HL-60/S4 treated with retinoic acid at 250 ng/mL for 4 days and 3 days (cell line): ENCODE measurements at regions not wholly inside any gene's neighbourhood (a gene's known extent, or its start where the extent isn't known, plus 50 kb on each side); places are given as distances from the start of the nearest gene placed in this dataset.

Experiments
- in situ Hi-C: fragments of 300-500 bp; cut with MboI; formaldehyde crosslinking; loops from 2 replicates; pipeline ENCODE4 v1.7.0; 2022; ENCODE audit warnings: low sequenced_read_pairs

DNA sequence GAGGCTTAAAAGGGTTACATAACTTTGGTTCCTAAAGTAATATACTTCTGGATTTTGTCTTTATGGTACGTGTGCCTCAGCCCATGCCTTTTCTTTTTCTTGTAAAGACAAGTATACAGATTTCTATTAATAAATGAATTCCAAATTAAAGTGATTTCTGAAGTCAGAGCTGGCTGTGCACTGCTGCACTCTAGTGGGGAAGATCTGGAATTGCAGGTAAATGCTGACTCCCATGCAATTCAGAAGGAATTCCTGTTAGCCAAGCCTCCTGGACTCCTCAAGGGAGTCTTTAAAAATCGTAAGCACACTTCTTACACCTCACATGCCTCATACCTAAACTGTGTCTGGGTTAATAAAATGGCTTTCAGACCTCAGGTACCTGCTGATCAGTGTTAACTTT lies 118.4 kb upstream of the SLC7A1 start:
- in situ Hi-C loops = loop anchor here (25.0 kb wide), 1 partner anchor 202 kb away; no protein-coding TSS in a partner anchor

DNA sequence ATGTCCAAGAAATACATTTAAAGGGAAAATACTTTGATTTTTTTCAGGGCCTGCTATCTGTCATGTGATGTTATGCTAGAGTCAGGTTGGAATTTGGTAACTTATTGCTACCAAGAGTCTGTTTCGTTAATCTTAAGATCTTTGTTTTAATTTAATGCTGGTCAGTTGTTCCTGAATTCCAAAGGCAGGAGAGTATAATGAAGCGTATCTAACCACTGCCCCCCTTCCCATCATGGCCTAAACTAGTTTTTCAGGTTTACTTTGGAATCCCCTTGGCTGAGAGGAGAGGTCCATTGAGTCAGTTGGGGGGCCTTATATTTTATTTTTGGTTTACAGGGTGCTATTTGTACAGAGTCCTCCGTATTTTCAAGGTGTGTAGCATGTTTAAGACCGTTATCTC lies 116.3 kb upstream of the SLC7A1 start:
- in situ Hi-C loops = loop anchor here (25.0 kb wide), 1 partner anchor 199 kb away; no protein-coding TSS in a partner anchor

DNA sequence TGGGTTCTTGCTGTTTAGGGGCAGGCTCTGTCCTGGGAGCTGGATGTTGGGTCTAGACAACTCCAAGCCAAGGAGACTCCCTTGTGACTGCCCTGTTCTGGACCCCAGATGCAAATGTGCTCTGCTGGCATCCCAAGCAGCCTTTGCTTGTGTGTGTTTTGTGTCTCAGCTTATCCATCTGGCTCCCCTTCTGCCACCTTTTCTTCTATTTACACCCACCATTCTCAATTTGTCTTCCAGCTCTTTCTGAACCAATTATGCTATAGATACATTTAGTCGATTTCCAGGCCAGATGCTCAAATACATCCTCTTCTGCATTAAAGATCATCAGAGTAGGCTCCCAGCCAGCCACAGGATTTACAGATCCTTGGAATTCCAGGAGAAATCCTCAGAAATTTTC lies 115.0 kb upstream of the SLC7A1 start:
- in situ Hi-C loops = loop anchor here (25.0 kb wide), 1 partner anchor 198 kb away; no protein-coding TSS in a partner anchor

DNA sequence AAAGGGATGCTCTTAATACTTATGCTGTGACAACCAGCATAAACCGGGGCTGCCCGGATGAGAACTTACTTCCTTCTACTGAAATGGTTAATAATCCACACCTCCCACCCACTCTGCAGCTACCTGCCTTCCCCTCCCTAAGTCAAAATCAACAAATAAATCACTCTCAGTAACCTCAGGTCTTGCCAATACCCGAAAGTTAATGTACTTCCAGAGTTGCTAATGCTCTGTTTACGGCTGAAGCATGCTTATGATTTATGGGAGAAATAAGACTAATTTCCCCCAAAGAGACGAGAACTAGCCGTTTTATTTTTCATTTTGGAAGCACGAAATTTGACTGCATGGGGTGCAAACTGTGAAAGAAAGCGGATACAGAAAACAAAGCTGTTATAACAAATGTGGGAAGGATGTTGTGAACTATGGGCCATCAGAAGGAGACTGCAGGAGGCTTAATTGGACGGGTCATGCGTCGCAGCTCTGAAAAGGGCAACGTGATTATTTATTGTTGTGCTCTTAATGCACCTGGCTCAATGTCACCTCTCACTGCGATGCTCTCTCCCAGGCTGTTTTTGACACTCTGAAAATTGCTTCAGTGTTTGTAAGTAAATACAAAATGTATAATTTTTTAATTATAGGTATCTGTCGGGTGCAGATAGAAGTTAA lies 114.0 kb upstream of the SLC7A1 start:
- in situ Hi-C loops = loop anchor here (25.0 kb wide), 1 partner anchor 197 kb away; no protein-coding TSS in a partner anchor

DNA sequence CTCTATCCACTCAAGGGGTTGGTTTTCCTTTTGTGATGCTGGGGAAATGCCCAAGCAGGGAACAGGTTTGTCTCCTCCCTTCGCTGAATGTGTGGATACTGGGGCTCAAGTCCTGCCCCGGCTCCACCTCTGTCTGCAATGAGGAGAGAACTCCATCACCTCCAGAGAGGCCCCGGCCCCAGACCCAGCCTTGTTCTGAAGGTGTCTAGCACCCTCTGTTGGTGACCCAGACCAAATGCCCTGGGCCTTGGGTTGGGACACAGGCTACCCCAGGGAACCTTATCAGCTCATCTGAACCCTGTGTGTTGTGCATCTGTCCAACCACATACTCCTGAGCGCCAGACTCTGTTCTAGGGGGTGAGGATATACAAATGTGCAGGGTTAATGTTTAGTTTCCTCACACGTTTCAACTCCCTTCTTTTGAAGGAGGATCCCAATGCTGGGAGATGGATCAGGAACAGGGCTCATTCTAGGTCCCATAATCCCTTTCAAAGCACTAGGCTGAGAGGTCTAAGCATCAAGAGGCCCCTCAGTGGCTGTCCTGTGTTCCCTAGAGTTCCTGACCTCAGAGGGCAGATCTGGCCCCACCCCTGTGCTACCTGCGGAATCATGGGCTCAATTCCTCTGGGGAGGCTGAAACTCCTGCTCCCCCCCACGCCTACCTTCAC lies 112.5 kb upstream of the SLC7A1 start:
- in situ Hi-C loops = loop anchor here (25.0 kb wide), 1 partner anchor 196 kb away; no protein-coding TSS in a partner anchor

GRCh38 chr13:29706923-29707322 lies 111.4 kb upstream of the SLC7A1 start:
- in situ Hi-C loops = loop anchor here (25.0 kb wide), 1 partner anchor 195 kb away; no protein-coding TSS in a partner anchor

- in situ Hi-C loops = loop anchor here (25.0 kb wide), 1 partner anchor 192 kb away; no protein-coding TSS in a partner anchor
Observed at GRCh38 chr13:29704648-29705047, 109.2 kb upstream of the SLC7A1 start.

GRCh38 chr13:29703421-29703820 lies 107.9 kb upstream of the SLC7A1 start:
- in situ Hi-C loops = loop anchor here (25.0 kb wide), 1 partner anchor 191 kb away; no protein-coding TSS in a partner anchor

GRCh38 chr13:29702912-29703351 lies 107.4 kb upstream of the SLC7A1 start:
- in situ Hi-C loops = loop anchor here (25.0 kb wide), 1 partner anchor 191 kb away; no protein-coding TSS in a partner anchor

DNA sequence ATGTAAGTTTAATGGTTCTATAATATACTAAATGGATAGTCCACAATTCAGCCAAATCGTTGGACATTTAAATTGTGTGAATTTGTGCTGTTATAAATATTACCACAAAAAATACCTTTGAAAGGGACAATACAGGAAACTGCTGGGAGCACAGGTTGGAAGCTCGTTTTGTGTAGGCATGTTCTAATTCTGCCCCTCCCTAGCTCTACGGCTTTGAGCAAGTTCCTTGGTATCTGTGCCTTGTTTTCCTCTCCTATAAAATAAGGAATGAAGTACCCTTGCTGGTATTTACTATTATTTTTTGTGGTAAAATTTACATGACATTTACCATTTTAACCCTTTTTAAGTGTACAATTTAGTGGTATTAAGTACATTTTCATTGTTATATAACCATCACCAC lies 102.6 kb upstream of the SLC7A1 start:
- in situ Hi-C loops = no loop called here

DNA sequence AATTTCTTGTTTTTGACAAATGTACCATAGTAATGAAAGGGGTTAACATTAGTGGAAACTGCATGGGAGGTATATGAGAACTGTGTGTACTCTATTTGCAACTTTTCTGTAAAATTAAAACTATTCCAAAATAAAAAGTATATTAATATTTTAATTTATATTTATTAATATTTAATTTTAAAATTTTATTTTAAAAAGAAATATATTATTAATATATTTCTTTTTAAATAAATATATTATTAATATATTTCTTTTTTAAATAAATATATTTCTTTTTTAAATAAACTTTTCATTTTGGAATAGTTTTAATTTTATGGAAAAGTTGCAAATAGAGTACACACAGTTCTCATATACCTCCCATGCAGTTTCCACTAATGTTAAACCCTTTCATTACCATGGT lies 101.1 kb upstream of the SLC7A1 start:
- in situ Hi-C loops = no loop called here

GRCh38 chr13:29693275-29693945 lies 97.9 kb upstream of the SLC7A1 start:
- in situ Hi-C loops = no loop called here

- in situ Hi-C loops = no loop called here
Observed at GRCh38 chr13:29689548-29689947, 94.1 kb upstream of the SLC7A1 start.

DNA sequence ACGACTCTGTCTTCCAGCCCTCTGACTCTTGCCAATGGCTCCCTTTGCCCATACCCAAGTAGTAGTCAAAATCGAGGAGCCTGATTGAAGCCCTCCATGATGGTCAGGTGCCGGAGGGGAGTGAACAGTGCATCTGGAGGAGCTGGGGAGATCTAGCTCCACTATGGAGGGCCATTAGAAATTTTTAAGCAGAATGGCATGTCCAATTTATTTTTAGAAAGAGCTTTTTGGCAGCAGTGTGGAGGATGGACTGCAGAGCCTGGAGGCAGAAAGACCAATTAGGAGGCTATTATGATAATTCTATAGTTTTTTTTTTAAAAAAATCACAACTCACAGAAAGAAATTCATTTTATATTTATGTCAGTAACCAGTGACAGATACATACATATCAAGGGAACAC lies 92.7 kb upstream of the SLC7A1 start:
- in situ Hi-C loops = no loop called here

DNA sequence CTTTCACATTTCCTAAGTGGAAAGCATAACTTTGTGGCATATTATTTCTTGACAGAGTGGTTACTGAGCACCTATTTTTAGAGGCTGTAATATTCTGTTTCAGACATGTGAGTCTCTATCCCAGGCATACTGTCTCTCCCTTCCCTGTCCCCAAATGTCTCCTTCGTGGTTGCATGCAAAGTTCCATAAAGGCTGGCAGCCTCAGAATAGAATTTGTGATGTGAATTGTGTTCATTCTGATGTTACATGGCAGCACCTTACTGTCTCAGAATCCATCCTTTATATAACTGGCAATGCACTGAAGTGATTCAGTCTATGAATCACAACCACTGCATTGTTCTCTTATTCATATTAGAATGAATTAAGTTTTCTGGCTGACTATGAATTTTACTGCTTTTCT lies 89.0 kb upstream of the SLC7A1 start:
- in situ Hi-C loops = no loop called here

DNA sequence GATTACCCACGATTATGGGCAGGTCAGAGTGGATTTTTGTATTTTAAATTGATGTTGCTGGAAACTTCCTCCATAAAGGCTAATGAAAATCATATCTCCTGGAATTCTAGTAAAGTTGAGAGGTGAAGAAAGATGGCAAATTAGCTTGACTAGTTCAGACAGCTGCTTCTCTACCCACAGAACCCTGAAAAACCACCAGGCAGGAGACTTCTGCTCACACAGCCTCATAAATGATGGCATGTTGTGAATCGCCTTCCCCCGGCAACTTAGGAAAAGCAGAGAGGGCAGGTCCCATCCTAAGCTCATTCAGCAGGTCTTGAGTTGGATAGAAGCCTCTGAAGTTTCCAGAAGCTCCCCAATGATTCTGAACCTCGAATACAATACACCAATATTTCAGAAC lies 87.6 kb upstream of the SLC7A1 start:
- in situ Hi-C loops = no loop called here

DNA sequence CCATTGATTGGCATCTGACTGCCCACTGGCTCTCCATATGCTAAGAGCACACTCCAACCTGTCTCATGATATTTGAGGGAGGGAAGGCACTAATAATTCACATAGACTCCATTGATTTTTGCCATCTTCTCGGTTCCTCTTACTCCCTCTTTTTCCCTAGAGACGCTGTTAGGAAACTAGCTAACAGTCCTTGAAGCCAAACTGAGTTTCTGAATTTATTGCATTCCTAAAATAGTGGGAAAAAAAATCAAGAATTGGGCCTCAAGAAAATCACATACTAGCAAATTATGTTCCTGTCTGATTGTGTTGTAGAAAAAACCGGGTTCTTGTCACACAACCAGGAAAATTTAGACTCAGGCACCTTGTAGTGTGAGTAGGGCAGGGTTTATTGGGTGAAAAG lies 86.4 kb upstream of the SLC7A1 start:
- in situ Hi-C loops = no loop called here

- in situ Hi-C loops = no loop called here
Observed at GRCh38 chr13:29679396-29680053, 84.0 kb upstream of the SLC7A1 start.

DNA sequence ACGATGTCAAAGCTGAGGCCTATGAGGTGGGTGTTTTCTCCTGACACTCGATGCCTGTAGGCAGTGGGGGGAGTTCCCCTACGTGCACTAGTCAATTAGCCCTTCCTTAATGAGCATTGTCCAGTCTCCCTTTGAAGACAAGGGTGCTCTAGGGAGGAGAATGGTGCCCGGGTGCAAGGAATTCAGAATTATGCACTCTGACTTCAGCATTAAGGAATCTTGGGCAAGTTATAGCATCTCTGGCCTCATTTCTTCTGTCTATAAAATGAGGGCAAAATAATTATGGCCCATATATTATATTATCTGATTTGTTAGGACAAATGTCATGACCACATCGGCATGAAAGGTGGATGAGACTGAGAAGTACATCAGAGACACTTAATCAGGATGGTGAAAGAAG lies 82.1 kb upstream of the SLC7A1 start:
- in situ Hi-C loops = no loop called here

DNA sequence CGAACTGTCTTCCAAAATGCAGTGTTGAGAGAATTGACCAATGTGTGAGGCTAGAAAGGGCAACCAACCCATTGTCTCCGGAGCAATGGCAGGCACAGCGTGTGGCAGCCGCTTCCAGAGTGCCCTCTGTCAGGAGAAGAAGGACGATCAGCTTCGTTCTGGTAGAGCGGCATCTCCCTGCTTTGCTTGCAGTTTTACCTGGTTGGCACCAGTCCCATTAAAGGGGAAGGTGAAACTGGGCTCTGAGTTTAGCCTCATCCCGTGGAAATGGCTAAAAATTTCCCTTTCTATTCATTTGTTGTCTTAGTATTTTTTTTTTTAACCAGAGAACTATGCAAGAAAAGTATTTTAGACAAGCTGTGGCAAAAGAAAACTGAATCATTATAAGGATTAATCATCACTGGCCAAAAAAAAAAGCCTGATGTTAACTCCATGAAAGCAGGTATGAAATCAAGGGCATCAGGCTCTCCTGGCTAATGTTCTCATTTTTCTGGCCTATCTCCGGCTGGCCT lies 81.5 kb upstream of the SLC7A1 start:
- in situ Hi-C loops = no loop called here

- in situ Hi-C loops = no loop called here
Observed at GRCh38 chr13:29676535-29676934, 81.0 kb upstream of the SLC7A1 start.
